ENCODE measurements at regions not wholly inside any gene's neighbourhood (a gene's known extent, or its start where the extent isn't known, plus 50 kb on each side); places are given as distances from the start of the nearest gene placed in this dataset.

- no peak for TF ChIP-seq ZNF281 (CRISPR knock-in tag; IDR thresholded peaks at IDR 0.05)
- TF ChIP-seq HMGXB4 (CRISPR knock-in tag; IDR thresholded peaks at IDR 0.05), result no peak
- TF ChIP-seq SOX15 (CRISPR knock-in tag; IDR thresholded peaks at IDR 0.05), result no peak
Measured at GRCh38 chr17:77025781-77026180, 115.0 kb upstream of the SEC14L1 start (continued).

- ChIA-PET POLR2A (no interaction called here), CTCF (no interaction called here)
- ATAC-seq (no peak), DNase-seq (ENCODE audit: low spot score) (no peak)
- peaks cover 23% of the 10 kb centered on the region for H3K9me3 Mint-ChIP-seq
- H3K36me3 Mint-ChIP-seq, result no peaks in the 10 kb centered on the region
- no peaks in the 10 kb centered on the region for H3K4me1 Mint-ChIP-seq
- no peak for TF ChIP-seq CREB1 (CRISPR knock-in tag; IDR thresholded peaks at IDR 0.05)
- no peak for TF ChIP-seq JUN (CRISPR knock-in tag; IDR thresholded peaks at IDR 0.05)
- no peak for TF ChIP-seq ZNF281 (CRISPR knock-in tag; IDR thresholded peaks at IDR 0.05)
- no peak for TF ChIP-seq SOX15 (CRISPR knock-in tag; IDR thresholded peaks at IDR 0.05)
- no peak for TF ChIP-seq NFYB (CRISPR knock-in tag; conservative IDR thresholded peaks at IDR 0.05; ENCODE audit: low read depth)
- TF ChIP-seq FOXP4 (CRISPR knock-in tag; IDR thresholded peaks at IDR 0.05), result no peak
- no peak for TF ChIP-seq MXD4 (CRISPR knock-in tag; IDR thresholded peaks at IDR 0.05; ENCODE audit: borderline replicate concordance)
- TF ChIP-seq GRHL2 (CRISPR knock-in tag; IDR thresholded peaks at IDR 0.05; ENCODE audit: insufficient replicate concordance, severe bottlenecking), result no peak
- TF ChIP-seq TEAD1 (CRISPR knock-in tag; IDR thresholded peaks at IDR 0.05), result no peak
- TF ChIP-seq PRDM15 (CRISPR knock-in tag; IDR thresholded peaks at IDR 0.05), result no peak
- TF ChIP-seq ZNF219 (CRISPR knock-in tag; IDR thresholded peaks at IDR 0.05; ENCODE audit: borderline replicate concordance), result no peak
- no peak overlapping the region for H3K4me3 Mint-ChIP-seq
- H3K27me3 Mint-ChIP-seq (ENCODE audit: low read depth), result no peaks in the 10 kb centered on the region; the same call in 1 of the 2 replicates
- H3K27ac Mint-ChIP-seq, result no peak overlapping the region
Measured at GRCh38 chr17:77027271-77027889, 113.4 kb upstream of the SEC14L1 start.
